Parathyroid adenoma (tissue), 2 donors: ENCODE measurements at regions not wholly inside any gene's neighbourhood (a gene's known extent, or its start where the extent isn't known, plus 50 kb on each side); places are given as distances from the start of the nearest gene placed in this dataset.

Experiments used
- H2AFZ ChIP-seq: fragments of 300-600 bp; sonication (generic); one replicate; pipeline ENCODE4 v1.7.0; 2017; ENCODE audit warnings: antibody characterized with exemption, mild to moderate bottlenecking
- H3K27ac ChIP-seq: fragments of 300-600 bp; sonication (generic); one replicate; pipeline ENCODE4 v1.7.0; 2017
- H3K27me3 ChIP-seq: fragments of 300-600 bp; sonication (generic); one replicate; pipeline ENCODE4 v1.7.0; 2017; ENCODE audit warnings: low read length; ENCODE audit not compliant: control insufficient read depth, insufficient read depth
- H3K36me3 ChIP-seq: fragments of 300-600 bp; sonication (generic); one replicate; pipeline ENCODE4 v1.7.0; 2017; ENCODE audit warnings: low read length; ENCODE audit not compliant: control insufficient read depth, insufficient read depth
- H3K4me1 ChIP-seq: fragments of 300-600 bp; sonication (generic); one replicate; pipeline ENCODE4 v1.7.0; 2017; ENCODE audit warnings: control low read depth
- H3K4me2 ChIP-seq: fragments of 300-600 bp; sonication (generic); one replicate; pipeline ENCODE4 v1.7.0; 2017; ENCODE audit warnings: low read length
- H3K4me3 ChIP-seq: fragments of 300-600 bp; sonication (generic); one replicate; pipeline ENCODE4 v1.7.0; 2017; ENCODE audit warnings: low read depth, low read length
- H3K79me2 ChIP-seq: fragments of 300-600 bp; sonication (generic); one replicate; pipeline ENCODE4 v1.7.0; 2017; ENCODE audit warnings: control low read depth
- H3K9ac ChIP-seq: fragments of 300-600 bp; sonication (generic); one replicate; pipeline ENCODE4 v1.7.0; 2017; ENCODE audit warnings: mild to moderate bottlenecking
- H3K9me3 ChIP-seq: fragments of 300-600 bp; sonication (generic); one replicate; pipeline ENCODE4 v1.7.0; 2017; ENCODE audit warnings: low read length; ENCODE audit not compliant: control insufficient read depth
- TF ChIP-seq, protein P1 (sequence below): fragments of 300-600 bp; sonication (generic); IDR thresholded peaks from one replicate; pipeline ENCODE4 v1.7.0; 2017; ENCODE audit warnings: antibody characterized with exemption, mild to moderate bottlenecking
- donor health status: primary hyperparathyroidism.

- Histone ChIP-seq H3K9ac (no peak overlapping the region), H3K9me3 (no peaks in the 10 kb centered on the region), H3K4me3 (no peak overlapping the region), H3K4me1 (no peaks in the 10 kb centered on the region), H3K27ac (no peak overlapping the region), H3K79me2 (no peaks in the 10 kb centered on the region), H3K36me3 (no peaks in the 10 kb centered on the region), H2AFZ (no peak overlapping the region), H3K4me2 (no peak overlapping the region), H3K27me3 (no peaks in the 10 kb centered on the region)
- TF ChIP-seq, protein P1, sequence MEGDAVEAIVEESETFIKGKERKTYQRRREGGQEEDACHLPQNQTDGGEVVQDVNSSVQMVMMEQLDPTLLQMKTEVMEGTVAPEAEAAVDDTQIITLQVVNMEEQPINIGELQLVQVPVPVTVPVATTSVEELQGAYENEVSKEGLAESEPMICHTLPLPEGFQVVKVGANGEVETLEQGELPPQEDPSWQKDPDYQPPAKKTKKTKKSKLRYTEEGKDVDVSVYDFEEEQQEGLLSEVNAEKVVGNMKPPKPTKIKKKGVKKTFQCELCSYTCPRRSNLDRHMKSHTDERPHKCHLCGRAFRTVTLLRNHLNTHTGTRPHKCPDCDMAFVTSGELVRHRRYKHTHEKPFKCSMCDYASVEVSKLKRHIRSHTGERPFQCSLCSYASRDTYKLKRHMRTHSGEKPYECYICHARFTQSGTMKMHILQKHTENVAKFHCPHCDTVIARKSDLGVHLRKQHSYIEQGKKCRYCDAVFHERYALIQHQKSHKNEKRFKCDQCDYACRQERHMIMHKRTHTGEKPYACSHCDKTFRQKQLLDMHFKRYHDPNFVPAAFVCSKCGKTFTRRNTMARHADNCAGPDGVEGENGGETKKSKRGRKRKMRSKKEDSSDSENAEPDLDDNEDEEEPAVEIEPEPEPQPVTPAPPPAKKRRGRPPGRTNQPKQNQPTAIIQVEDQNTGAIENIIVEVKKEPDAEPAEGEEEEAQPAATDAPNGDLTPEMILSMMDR = no peak
Measured at GRCh38 chr6:105838171-105838570, 248.0 kb upstream of the PRDM1 start.

DNA sequence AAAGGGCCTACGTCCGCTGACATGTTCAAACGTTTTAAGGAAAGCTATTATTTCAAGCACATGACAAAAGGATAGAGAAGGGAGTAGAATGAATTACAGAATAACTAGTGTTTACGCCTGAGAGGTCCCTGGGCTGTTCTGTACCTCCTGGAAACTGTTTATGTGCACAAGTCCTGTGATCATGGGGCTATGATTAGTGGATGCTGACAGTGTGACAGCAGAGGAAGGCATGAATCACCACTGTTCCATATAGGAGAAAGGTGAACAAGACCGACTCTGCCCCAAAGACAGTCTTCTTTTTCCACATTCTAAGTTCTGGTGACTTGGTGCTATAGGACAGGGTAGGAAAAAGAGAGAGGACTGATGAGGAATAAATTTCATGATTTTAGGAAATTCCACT is 249.2 kb upstream of the PRDM1 start:
- Histone ChIP-seq H3K27me3 (no peaks in the 10 kb centered on the region), H3K36me3 (no peaks in the 10 kb centered on the region), H3K9me3 (no peaks in the 10 kb centered on the region), H3K79me2 (no peaks in the 10 kb centered on the region), H3K9ac (no peak overlapping the region), H2AFZ (no peak overlapping the region), H3K4me3 (no peak overlapping the region), H3K27ac (no peak overlapping the region), H3K4me1 (no peaks in the 10 kb centered on the region), H3K4me2 (no peak overlapping the region)
- TF ChIP-seq, protein P1 = no peak

GRCh38 chr6:105836379-105836778 is 249.8 kb upstream of the PRDM1 start:
- Histone ChIP-seq H3K4me3 (no peak overlapping the region), H3K27me3 (no peaks in the 10 kb centered on the region), H3K79me2 (no peaks in the 10 kb centered on the region), H3K9ac (no peak overlapping the region), H3K27ac (no peak overlapping the region), H3K36me3 (no peaks in the 10 kb centered on the region), H3K9me3 (no peaks in the 10 kb centered on the region), H3K4me2 (no peak overlapping the region), H2AFZ (no peak overlapping the region), H3K4me1 (no peaks in the 10 kb centered on the region)
- TF ChIP-seq, protein P1 = no peak

- no peaks in the 10 kb centered on the region for H3K27me3 ChIP-seq
- no peaks in the 10 kb centered on the region for H3K79me2 ChIP-seq
- no peak overlapping the region for H3K27ac ChIP-seq
- TF ChIP-seq, protein P1 = no peak
- no peaks in the 10 kb centered on the region for H3K9me3 ChIP-seq
- no peak overlapping the region for H3K4me3 ChIP-seq
- H3K36me3 ChIP-seq = no peaks in the 10 kb centered on the region
- H2AFZ ChIP-seq = no peak overlapping the region
- no peak overlapping the region for H3K4me2 ChIP-seq
- no peaks in the 10 kb centered on the region for H3K4me1 ChIP-seq
- no peak overlapping the region for H3K9ac ChIP-seq
Measured at GRCh38 chr6:105835373-105835772, 250.8 kb upstream of the PRDM1 start.

- Histone ChIP-seq H3K79me2 (no peaks in the 10 kb centered on the region), H3K27ac (no peak overlapping the region), H3K27me3 (no peaks in the 10 kb centered on the region), H3K36me3 (no peaks in the 10 kb centered on the region), H2AFZ (no peak overlapping the region), H3K9me3 (no peaks in the 10 kb centered on the region), H3K9ac (no peak overlapping the region), H3K4me2 (no peak overlapping the region), H3K4me3 (no peak overlapping the region), H3K4me1 (no peaks in the 10 kb centered on the region)
- TF ChIP-seq, protein P1 = no peak
Measured at GRCh38 chr6:105833959-105834947, 251.9 kb upstream of the PRDM1 start.
